ENCODE measurements at regions not wholly inside any gene's neighbourhood (a gene's known extent, or its start where the extent isn't known, plus 50 kb on each side); places are given as distances from the start of the nearest gene placed in this dataset.

- TF ChIP-seq POLR2A (IDR thresholded peaks at IDR 0.05; ENCODE audit: borderline replicate concordance, extremely low read depth, insufficient read depth, insufficient read length) (no peak), EZH2 (IDR thresholded peaks at IDR 0.05) (no peak), MAX (IDR thresholded peaks at IDR 0.05) (no peak), CTCF (IDR thresholded peaks at IDR 0.05 in 2 of 3, conservative IDR thresholded peaks at IDR 0.05 in 1 of 3; ENCODE audit: borderline replicate concordance in 1 of 3, insufficient read depth in 1 of 3, low read depth in 2 of 3, low read length in 2 of 3) (no peak), ATF3 (IDR thresholded peaks at IDR 0.05) (no peak), REST (IDR thresholded peaks at IDR 0.05; ENCODE audit: low read depth) (no peak), POLR2AphosphoS5 (IDR thresholded peaks at IDR 0.05; ENCODE audit: low read depth, low read length) (no peak), ZNF274 (IDR thresholded peaks at IDR 0.05; ENCODE audit: low read depth, low read length) (no peak), FOSL1 (IDR thresholded peaks at IDR 0.05; ENCODE audit: low read depth) (no peak), RAD21 (IDR thresholded peaks at IDR 0.05; ENCODE audit: low read depth) (no peak), EZH2phosphoT487 (IDR thresholded peaks at IDR 0.05; ENCODE audit: borderline replicate concordance) (no peak), JUND (IDR thresholded peaks at IDR 0.05) (no peak)
Measured at GRCh38 chr3:157958457-157958856, 147.8 kb downstream of the SHOX2 start.
